ENCODE measurements at regions not wholly inside any gene's neighbourhood (a gene's known extent, or its start where the extent isn't known, plus 50 kb on each side); places are given as distances from the start of the nearest gene placed in this dataset.

- H3K4me1 ChIP-seq (ENCODE audit: insufficient read depth, low read length): no peaks in the 10 kb centered on the region
- no peaks in the 10 kb centered on the region for H3K9me3 ChIP-seq (ENCODE audit: low read depth, low read length)
- no peak overlapping the region for H3K27ac ChIP-seq (ENCODE audit: low read depth, low read length)
- TF ChIP-seq, protein P1, sequence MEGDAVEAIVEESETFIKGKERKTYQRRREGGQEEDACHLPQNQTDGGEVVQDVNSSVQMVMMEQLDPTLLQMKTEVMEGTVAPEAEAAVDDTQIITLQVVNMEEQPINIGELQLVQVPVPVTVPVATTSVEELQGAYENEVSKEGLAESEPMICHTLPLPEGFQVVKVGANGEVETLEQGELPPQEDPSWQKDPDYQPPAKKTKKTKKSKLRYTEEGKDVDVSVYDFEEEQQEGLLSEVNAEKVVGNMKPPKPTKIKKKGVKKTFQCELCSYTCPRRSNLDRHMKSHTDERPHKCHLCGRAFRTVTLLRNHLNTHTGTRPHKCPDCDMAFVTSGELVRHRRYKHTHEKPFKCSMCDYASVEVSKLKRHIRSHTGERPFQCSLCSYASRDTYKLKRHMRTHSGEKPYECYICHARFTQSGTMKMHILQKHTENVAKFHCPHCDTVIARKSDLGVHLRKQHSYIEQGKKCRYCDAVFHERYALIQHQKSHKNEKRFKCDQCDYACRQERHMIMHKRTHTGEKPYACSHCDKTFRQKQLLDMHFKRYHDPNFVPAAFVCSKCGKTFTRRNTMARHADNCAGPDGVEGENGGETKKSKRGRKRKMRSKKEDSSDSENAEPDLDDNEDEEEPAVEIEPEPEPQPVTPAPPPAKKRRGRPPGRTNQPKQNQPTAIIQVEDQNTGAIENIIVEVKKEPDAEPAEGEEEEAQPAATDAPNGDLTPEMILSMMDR (IDR thresholded peaks at IDR 0.05; ENCODE audit: extremely low read depth, low read depth, low read length): no peak
- H3K79me2 ChIP-seq (ENCODE audit: insufficient read depth, low read length): no peaks in the 10 kb centered on the region
- no peak for DNase-seq (ENCODE audit: insufficient read length, low spot score, missing footprints)
- no peaks in the 10 kb centered on the region for H3K27me3 ChIP-seq (ENCODE audit: insufficient read depth, low read length)
- no peaks in the 10 kb centered on the region for H4K20me1 ChIP-seq (ENCODE audit: insufficient read depth, low read length)
- no peak overlapping the region for H3K4me2 ChIP-seq (ENCODE audit: insufficient read depth, low read length)
- H3K36me3 ChIP-seq (ENCODE audit: insufficient read depth, low read length): no peaks in the 10 kb centered on the region
- no peak overlapping the region for H3K4me3 ChIP-seq (ENCODE audit: insufficient read depth, low read length)
- H2AFZ ChIP-seq (ENCODE audit: low read length): no peak overlapping the region
These were observed 87.1 kb upstream of the PRKCQ start for GRCh38 chr10:6667150-6667549.

DNA sequence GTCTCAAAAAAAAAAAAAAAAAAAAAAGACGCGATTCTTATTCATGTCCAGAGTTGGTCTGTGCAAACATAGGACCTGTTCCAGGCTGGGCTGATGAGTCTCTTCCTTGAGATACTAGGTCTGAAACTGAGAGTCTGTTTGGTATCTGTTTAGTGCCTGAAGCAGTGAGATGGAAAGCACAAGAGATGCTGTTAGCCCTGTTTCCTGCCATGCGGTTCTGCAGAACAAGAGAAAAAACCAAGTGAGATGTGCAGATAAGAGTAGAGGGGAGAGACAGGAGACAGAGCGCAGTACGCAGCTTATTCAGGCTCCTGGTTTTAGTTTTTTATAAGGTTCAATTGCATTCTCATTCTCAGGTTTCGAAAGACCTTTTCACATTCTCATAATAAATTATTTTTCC is 85.8 kb upstream of the PRKCQ start:
- no peaks in the 10 kb centered on the region for H4K20me1 ChIP-seq (ENCODE audit: insufficient read depth, low read length)
- no peaks in the 10 kb centered on the region for H3K36me3 ChIP-seq (ENCODE audit: insufficient read depth, low read length)
- TF ChIP-seq, protein P1 (IDR thresholded peaks at IDR 0.05; ENCODE audit: extremely low read depth, low read depth, low read length): no peak
- no peaks in the 10 kb centered on the region for H3K79me2 ChIP-seq (ENCODE audit: insufficient read depth, low read length)
- H3K27ac ChIP-seq (ENCODE audit: low read depth, low read length): no peak overlapping the region
- no peaks in the 10 kb centered on the region for H3K27me3 ChIP-seq (ENCODE audit: insufficient read depth, low read length)
- no peak overlapping the region for H3K4me2 ChIP-seq (ENCODE audit: insufficient read depth, low read length)
- no peak overlapping the region for H3K4me3 ChIP-seq (ENCODE audit: insufficient read depth, low read length)
- H3K9me3 ChIP-seq (ENCODE audit: low read depth, low read length): no peaks in the 10 kb centered on the region
- H3K4me1 ChIP-seq (ENCODE audit: insufficient read depth, low read length): no peaks in the 10 kb centered on the region
- H2AFZ ChIP-seq (ENCODE audit: low read length): no peak overlapping the region
- DNase-seq (ENCODE audit: insufficient read length, low spot score, missing footprints): no peak

DNA sequence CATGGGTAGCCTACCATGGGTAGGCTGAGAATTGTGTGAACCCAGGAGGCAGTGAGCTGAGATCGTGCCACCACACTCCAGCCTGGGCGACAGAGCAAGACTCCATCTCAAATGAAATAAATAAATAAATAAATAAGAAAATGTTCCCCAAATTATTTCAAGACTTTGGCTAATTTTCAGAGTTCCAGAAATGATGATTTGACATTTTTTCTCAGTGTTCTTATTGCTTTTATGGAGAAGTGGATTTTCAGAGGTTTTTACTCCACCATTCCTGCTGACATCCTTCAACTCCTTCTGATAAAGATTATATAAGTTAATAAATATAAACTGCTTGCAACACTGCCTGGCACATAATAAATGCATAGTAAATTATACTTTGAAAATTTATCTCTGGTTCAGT is 80.4 kb upstream of the PRKCQ start:
- H3K4me3 ChIP-seq (ENCODE audit: insufficient read depth, low read length): no peak overlapping the region
- no peak overlapping the region for H2AFZ ChIP-seq (ENCODE audit: low read length)
- no peaks in the 10 kb centered on the region for H3K9me3 ChIP-seq (ENCODE audit: low read depth, low read length)
- H4K20me1 ChIP-seq (ENCODE audit: insufficient read depth, low read length): no peaks in the 10 kb centered on the region
- no peaks in the 10 kb centered on the region for H3K79me2 ChIP-seq (ENCODE audit: insufficient read depth, low read length)
- no peak for DNase-seq (ENCODE audit: insufficient read length, low spot score, missing footprints)
- H3K27me3 ChIP-seq (ENCODE audit: insufficient read depth, low read length): no peaks in the 10 kb centered on the region
- no peaks in the 10 kb centered on the region for H3K36me3 ChIP-seq (ENCODE audit: insufficient read depth, low read length)
- H3K4me2 ChIP-seq (ENCODE audit: insufficient read depth, low read length): no peak overlapping the region
- TF ChIP-seq, protein P1 (IDR thresholded peaks at IDR 0.05; ENCODE audit: extremely low read depth, low read depth, low read length): no peak
- H3K4me1 ChIP-seq (ENCODE audit: insufficient read depth, low read length): no peaks in the 10 kb centered on the region
- no peak overlapping the region for H3K27ac ChIP-seq (ENCODE audit: low read depth, low read length)

DNA sequence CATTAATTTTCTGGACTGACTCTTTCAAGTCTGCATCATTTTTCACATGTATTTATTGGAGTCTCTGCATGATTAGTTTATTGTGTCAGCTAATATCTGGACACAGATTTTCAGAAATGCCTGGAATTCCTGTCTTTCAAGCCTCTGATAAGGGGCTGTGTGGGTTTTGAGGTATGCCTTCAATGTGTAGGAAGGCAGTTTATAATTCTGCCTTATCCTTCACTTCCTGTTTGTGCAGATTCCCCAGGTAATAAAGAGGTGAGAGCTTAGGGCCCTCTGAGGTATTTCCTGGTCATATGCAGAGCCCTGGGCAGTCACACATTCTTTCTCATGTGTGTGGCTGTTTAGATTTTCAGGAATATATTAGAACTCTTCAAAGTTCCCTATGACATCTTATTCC is 79.4 kb upstream of the PRKCQ start:
- Histone ChIP-seq H3K27me3 (ENCODE audit: insufficient read depth, low read length) (no peaks in the 10 kb centered on the region), H3K4me1 (ENCODE audit: insufficient read depth, low read length) (no peaks in the 10 kb centered on the region), H4K20me1 (ENCODE audit: insufficient read depth, low read length) (no peaks in the 10 kb centered on the region), H3K4me2 (ENCODE audit: insufficient read depth, low read length) (no peak overlapping the region), H3K79me2 (ENCODE audit: insufficient read depth, low read length) (no peaks in the 10 kb centered on the region), H3K9me3 (ENCODE audit: low read depth, low read length) (no peaks in the 10 kb centered on the region), H2AFZ (ENCODE audit: low read length) (no peak overlapping the region), H3K36me3 (ENCODE audit: insufficient read depth, low read length) (no peaks in the 10 kb centered on the region), H3K4me3 (ENCODE audit: insufficient read depth, low read length) (no peak overlapping the region), H3K27ac (ENCODE audit: low read depth, low read length) (no peak overlapping the region)
- TF ChIP-seq, protein P1 (IDR thresholded peaks at IDR 0.05; ENCODE audit: extremely low read depth, low read depth, low read length): no peak
- no peak for DNase-seq (ENCODE audit: insufficient read length, low spot score, missing footprints)

Data from osteoblast (primary cell).